ENCODE measurements at regions not wholly inside any gene's neighbourhood (a gene's known extent, or its start where the extent isn't known, plus 50 kb on each side); places are given as distances from the start of the nearest gene placed in this dataset.

- CTCF ChIA-PET, result no interaction called here
- no peak overlapping the region for H3K27ac Mint-ChIP-seq
- H3K9me3 Mint-ChIP-seq, result no peaks in the 10 kb centered on the region
- no peak for TF ChIP-seq CTCF (IDR thresholded peaks at IDR 0.05)
- H3K4me1 Mint-ChIP-seq (ENCODE audit: low read depth), result no peaks in the 10 kb centered on the region
- H3K27me3 Mint-ChIP-seq, result no peaks in the 10 kb centered on the region
- POLR2A ChIA-PET, result no interaction called here
- H3K36me3 Mint-ChIP-seq (ENCODE audit: low read depth), result no peaks in the 10 kb centered on the region
- intact Hi-C loops (cut with micrococcal nuclease), result no loop called here
- H3K4me3 Mint-ChIP-seq, result no peak overlapping the region
- no peak for DNase-seq
- ATAC-seq, result no peak
Observed at GRCh38 chr12:84656705-84657104, 255.9 kb downstream of the SLC6A15 start.

- H3K9me3 Mint-ChIP-seq, result no peaks in the 10 kb centered on the region
- no peak for TF ChIP-seq CTCF (IDR thresholded peaks at IDR 0.05)
- no peaks in the 10 kb centered on the region for H3K4me1 Mint-ChIP-seq (ENCODE audit: low read depth)
- DNase-seq (no peak), ATAC-seq (no peak)
- no peaks in the 10 kb centered on the region for H3K27me3 Mint-ChIP-seq
- intact Hi-C loops (cut with micrococcal nuclease), result no loop called here
- no peak overlapping the region for H3K27ac Mint-ChIP-seq
- ChIA-PET CTCF (no interaction called here), POLR2A (no interaction called here)
- no peak overlapping the region for H3K4me3 Mint-ChIP-seq
- H3K36me3 Mint-ChIP-seq (ENCODE audit: low read depth), result no peaks in the 10 kb centered on the region
Observed at GRCh38 chr12:84653482-84653881, 259.1 kb downstream of the SLC6A15 start.

- no peak overlapping the region for H3K4me3 Mint-ChIP-seq
- intact Hi-C loops (cut with micrococcal nuclease), result no loop called here
Observed at GRCh38 chr12:84648425-84648824, 264.2 kb downstream of the SLC6A15 start.

GRCh38 chr12:84644908-84645307 is 267.7 kb downstream of the SLC6A15 start:
- TF ChIP-seq CTCF (IDR thresholded peaks at IDR 0.05), result no peak
- ChIA-PET POLR2A (no interaction called here), CTCF (no interaction called here)
- no peaks in the 10 kb centered on the region for H3K36me3 Mint-ChIP-seq (ENCODE audit: low read depth)
- H3K27ac Mint-ChIP-seq, result no peak overlapping the region
- no peak overlapping the region for H3K4me3 Mint-ChIP-seq
- H3K27me3 Mint-ChIP-seq, result no peaks in the 10 kb centered on the region
- H3K9me3 Mint-ChIP-seq, result no peaks in the 10 kb centered on the region
- no peak for ATAC-seq
- no peaks in the 10 kb centered on the region for H3K4me1 Mint-ChIP-seq (ENCODE audit: low read depth)
- DNase-seq, result no peak
- intact Hi-C loops (cut with micrococcal nuclease), result no loop called here

More at GRCh38 chr12:84648425-84648824, 264.2 kb downstream of the SLC6A15 start:
- ChIA-PET CTCF (no interaction called here), POLR2A (no interaction called here)
- H3K27me3 Mint-ChIP-seq, result no peaks in the 10 kb centered on the region
- ATAC-seq, result no peak
- no peaks in the 10 kb centered on the region for H3K9me3 Mint-ChIP-seq
- TF ChIP-seq CTCF (IDR thresholded peaks at IDR 0.05), result no peak
- no peaks in the 10 kb centered on the region for H3K4me1 Mint-ChIP-seq (ENCODE audit: low read depth)
- no peaks in the 10 kb centered on the region for H3K36me3 Mint-ChIP-seq (ENCODE audit: low read depth)
- H3K27ac Mint-ChIP-seq, result no peak overlapping the region
- DNase-seq, result no peak

- Mint-ChIP-seq H3K27me3 (no peaks in the 10 kb centered on the region), H3K4me1 (ENCODE audit: low read depth) (no peaks in the 10 kb centered on the region), H3K9me3 (no peaks in the 10 kb centered on the region), H3K27ac (no peak overlapping the region), H3K36me3 (ENCODE audit: low read depth) (no peaks in the 10 kb centered on the region), H3K4me3 (no peak overlapping the region)
- no peak for TF ChIP-seq CTCF (IDR thresholded peaks at IDR 0.05)
- ATAC-seq (no peak), DNase-seq (no peak)
- CTCF ChIA-PET, result no interaction called here
- POLR2A ChIA-PET, result no interaction called here
- intact Hi-C loops (cut with micrococcal nuclease), result no loop called here
Observed at GRCh38 chr12:84643993-84644392, 268.6 kb downstream of the SLC6A15 start.

Data from activated CD8-positive, alpha-beta T cell treated with anti-CD3 and anti-CD28 coated beads for 36 hours (primary cell).